Chondrocyte (in vitro differentiated cells): ENCODE measurements at regions not wholly inside any gene's neighbourhood (a gene's known extent, or its start where the extent isn't known, plus 50 kb on each side); places are given as distances from the start of the nearest gene placed in this dataset.

ENCODE experiments used
- DNase-seq: peaks from one replicate; pipeline ENCODE4 v3.0.0; 2021; ENCODE audit warnings: mixed read lengths, low spot score
- H3K27ac Mint-ChIP-seq: one replicate; pipeline ENCODE4 v1.8.0; 2021; ENCODE audit warnings: mild to moderate bottlenecking, moderate library complexity, mixed read lengths; ENCODE audit not compliant: unreplicated experiment
- H3K27me3 Mint-ChIP-seq: 2 replicates; pipeline ENCODE4 v1.8.0; 2021; ENCODE audit warnings: low read depth, mixed read lengths
- H3K36me3 Mint-ChIP-seq: 2 replicates; pipeline ENCODE4 v1.8.0; 2021; ENCODE audit warnings: low read depth, mixed read lengths
- H3K4me1 Mint-ChIP-seq: 2 replicates; pipeline ENCODE4 v1.8.0; 2021; ENCODE audit warnings: low read depth, mild to moderate bottlenecking, mixed read lengths
- H3K4me3 Mint-ChIP-seq: one replicate; pipeline ENCODE4 v1.8.0; 2021; ENCODE audit warnings: mild to moderate bottlenecking, moderate library complexity, mixed read lengths; ENCODE audit not compliant: unreplicated experiment
- H3K9me3 Mint-ChIP-seq: 2 replicates; pipeline ENCODE4 v1.8.0; 2021; ENCODE audit warnings: low read depth, mixed read lengths
- CTCF ChIP-seq: fragments of 200-600 bp; sonication (generic); IDR thresholded peaks from 2 replicates; pipeline ENCODE4 v1.5.0; 2021; ENCODE audit warnings: antibody characterized with exemption, mild to moderate bottlenecking, moderate library complexity

GRCh38 chr14:85474431-85474830 is 55.5 kb upstream of the FLRT2 start:
- Mint-ChIP-seq H3K4me3 (no peak overlapping the region), H3K27me3 (no peaks in the 10 kb centered on the region), H3K36me3 (no peaks in the 10 kb centered on the region), H3K9me3 (no peaks in the 10 kb centered on the region), H3K27ac (no peak overlapping the region), H3K4me1 (peaks cover 42% of the 10 kb centered on the region)
- no peak for TF ChIP-seq CTCF
- DNase-seq = no peak

GRCh38 chr14:85475113-85475512 is 54.8 kb upstream of the FLRT2 start:
- no peak for TF ChIP-seq CTCF
- Mint-ChIP-seq H3K27me3 (no peaks in the 10 kb centered on the region), H3K4me3 (no peak overlapping the region), H3K4me1 (peaks cover 39% of the 10 kb centered on the region), H3K27ac (no peak overlapping the region), H3K9me3 (no peaks in the 10 kb centered on the region), H3K36me3 (no peaks in the 10 kb centered on the region)
- DNase-seq = no peak

GRCh38 chr14:85479306-85479705 is 50.6 kb upstream of the FLRT2 start:
- Mint-ChIP-seq H3K36me3 (no peaks in the 10 kb centered on the region), H3K27me3 (no peaks in the 10 kb centered on the region), H3K4me3 (no peak overlapping the region), H3K27ac (no peak overlapping the region), H3K9me3 (no peaks in the 10 kb centered on the region), H3K4me1 (peaks cover 19% of the 10 kb centered on the region)
- no peak for DNase-seq
- no peak for TF ChIP-seq CTCF

- Mint-ChIP-seq H3K27ac (no peak overlapping the region), H3K9me3 (no peaks in the 10 kb centered on the region), H3K4me3 (no peak overlapping the region), H3K27me3 (no peaks in the 10 kb centered on the region), H3K4me1 (peaks cover 19% of the 10 kb centered on the region), H3K36me3 (no peaks in the 10 kb centered on the region)
- no peak for DNase-seq
- TF ChIP-seq CTCF = no peak
Measured at GRCh38 chr14:85479771-85480170, 50.2 kb upstream of the FLRT2 start.
